ENCODE measurements at regions not wholly inside any gene's neighbourhood (a gene's known extent, or its start where the extent isn't known, plus 50 kb on each side); places are given as distances from the start of the nearest gene placed in this dataset.

- no peak for DNase-seq
Measured at GRCh38 chr6:142683714-142684141, 261.2 kb downstream of the HIVEP2 start.

- DNase-seq: no peak
Measured at GRCh38 chr6:142684371-142684770, 260.6 kb downstream of the HIVEP2 start.

DNA sequence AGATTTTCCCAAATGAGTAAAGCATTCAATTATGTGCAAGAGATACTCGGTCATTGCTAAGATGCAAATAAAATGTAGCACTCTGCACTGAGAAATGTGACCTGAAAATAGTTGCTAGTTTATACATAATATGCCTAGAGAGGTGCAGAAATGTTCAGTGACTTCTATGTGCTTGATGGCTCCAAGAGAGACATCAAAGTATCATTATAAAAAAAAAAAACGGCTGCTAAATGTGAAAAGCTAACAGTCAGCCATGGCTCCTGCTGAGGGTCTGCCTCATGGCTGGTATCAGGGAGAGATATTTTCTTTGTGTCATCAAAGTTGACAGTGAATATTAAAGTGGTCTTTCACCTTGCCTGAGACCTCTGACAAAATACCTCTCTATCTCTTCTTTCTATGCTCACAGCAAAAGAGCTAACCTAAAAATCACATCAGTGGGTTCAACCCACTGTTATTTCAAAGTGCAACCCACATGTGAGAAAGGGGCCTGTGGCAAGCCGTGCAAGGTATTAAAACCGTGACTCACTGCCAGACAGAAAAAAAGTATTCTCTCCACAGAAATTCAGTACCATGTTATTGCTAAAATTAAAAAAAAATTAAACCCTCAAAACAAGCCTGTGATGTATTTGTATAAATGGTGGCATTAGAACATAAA lies 259.0 kb downstream of the HIVEP2 start:
- no peak for DNase-seq

GRCh38 chr6:142686507-142686887 lies 258.5 kb downstream of the HIVEP2 start:
- DNase-seq: no peak

GRCh38 chr6:142692942-142693341 lies 252.0 kb downstream of the HIVEP2 start:
- peak; percentile 74 to 81 for DNase-seq

GRCh38 chr6:142693441-142693840 lies 251.5 kb downstream of the HIVEP2 start:
- DNase-seq: no peak

DNA sequence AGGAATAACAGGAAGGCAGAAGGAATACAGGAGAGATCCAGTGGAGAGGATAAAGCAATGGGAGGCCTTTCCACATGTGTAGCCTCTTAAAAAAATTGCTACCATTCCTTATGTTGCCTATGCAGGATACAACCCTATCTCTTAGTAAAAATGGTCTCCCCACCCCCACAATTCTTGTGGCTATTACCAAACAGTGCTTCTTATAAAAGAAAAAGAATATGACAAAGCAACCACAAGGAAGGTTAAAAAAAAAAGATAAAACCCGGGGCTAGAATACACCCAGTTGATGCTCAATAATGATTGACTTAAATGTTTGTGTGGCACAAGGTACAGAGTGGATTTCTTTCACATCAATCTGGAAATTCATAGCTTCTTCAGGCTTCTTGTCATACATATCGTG lies 250.9 kb downstream of the HIVEP2 start:
- DNase-seq: no peak

DNA sequence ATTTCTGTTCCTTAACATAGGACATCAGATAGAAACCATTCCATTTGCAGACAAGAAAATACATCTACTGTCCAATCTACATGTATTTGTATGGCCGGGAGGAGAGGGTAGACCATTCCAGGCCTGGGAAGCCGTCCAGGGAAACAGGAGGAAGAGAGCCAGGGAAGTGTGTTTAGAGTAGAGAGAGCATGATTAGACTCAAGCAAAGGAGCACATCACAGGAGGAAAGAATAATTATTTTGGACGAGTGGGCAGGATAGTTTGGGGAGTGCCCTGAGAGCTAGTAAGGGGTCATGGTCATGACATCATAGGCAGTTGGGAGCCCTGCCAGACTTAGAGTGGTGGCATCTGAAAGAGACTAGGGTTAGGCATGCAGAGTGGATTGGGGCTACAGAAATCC lies 250.0 kb downstream of the HIVEP2 start:
- no peak for DNase-seq

GRCh38 chr6:142696123-142697000 lies 248.6 kb downstream of the HIVEP2 start:
- DNase-seq: no peak

- DNase-seq: no peak
Measured at GRCh38 chr6:142697001-142697335, 248.0 kb downstream of the HIVEP2 start.

DNA sequence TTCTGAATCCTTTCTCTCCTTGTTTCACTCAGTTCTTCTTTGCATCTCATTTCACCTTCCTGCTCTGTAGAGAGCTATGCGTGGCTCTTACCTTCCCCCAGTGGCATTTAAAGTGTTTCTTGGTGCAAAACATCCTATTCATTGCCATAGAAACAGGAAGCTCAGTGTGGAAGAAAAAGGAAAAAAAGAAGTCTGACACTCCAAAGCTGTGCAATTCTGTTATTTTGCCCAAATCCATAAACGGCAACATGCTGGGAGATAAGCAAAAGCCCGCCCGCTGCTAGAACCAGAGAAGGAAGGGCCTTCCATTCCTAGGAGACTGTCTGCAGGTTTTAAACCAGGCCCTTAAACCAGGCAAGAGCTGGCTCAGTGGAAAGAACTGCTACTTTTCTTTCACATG lies 247.1 kb downstream of the HIVEP2 start:
- no peak for DNase-seq

- DNase-seq: no peak
Measured at GRCh38 chr6:142698751-142699150, 246.2 kb downstream of the HIVEP2 start.

- DNase-seq: no peak
Measured at GRCh38 chr6:142699391-142699790, 245.6 kb downstream of the HIVEP2 start.

DNA sequence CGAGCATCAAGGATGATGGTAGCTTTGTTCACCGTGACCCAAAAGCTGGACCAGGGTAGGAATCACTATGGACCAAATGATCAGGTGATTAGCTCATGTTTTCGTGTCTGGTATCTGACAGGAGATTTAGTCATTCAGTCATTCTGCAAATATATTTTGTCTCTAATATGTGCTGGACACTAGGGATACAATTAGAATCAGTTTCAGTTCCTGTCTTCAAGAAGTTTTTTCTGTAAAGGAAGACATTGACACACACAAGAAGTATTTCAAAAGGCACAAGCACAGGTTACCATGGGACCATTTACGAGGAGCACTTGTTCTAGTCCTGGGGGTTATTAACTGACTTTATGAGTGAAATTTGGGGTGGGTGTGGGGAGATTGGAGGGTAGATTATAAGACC lies 244.9 kb downstream of the HIVEP2 start:
- DNase-seq: no peak

DNA sequence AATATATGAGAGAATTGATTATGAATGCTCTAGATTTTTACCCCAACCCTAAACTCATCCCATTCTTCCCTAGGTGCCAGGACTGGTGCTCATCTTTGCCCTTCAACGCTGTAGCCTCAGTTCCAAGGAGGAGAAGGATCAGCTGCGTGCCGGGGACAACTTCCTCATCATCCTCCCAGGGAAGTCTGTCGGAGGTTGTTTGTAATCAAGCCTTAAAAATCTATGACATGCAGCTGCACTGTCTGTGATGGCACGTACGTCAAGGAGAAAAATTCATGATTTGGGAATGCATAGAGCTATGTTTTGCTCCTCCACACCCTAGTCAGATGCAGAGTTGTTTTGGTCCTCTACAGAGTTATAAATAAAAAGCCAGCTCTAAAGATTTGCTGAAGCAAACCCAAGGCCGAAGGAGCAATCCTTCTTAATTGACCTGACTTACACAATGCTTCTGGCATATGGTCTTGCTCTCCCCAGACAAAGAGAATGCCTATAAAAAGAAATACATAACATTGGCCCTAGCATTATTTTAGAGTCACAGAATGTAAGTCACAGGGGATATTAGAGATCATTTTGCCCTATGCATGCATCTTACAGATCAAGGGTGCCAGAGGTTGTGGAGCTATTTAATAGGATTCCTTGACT lies 244.2 kb downstream of the HIVEP2 start:
- no peak for DNase-seq

Measured in activated T-cell treated with anti-CD3 and anti-CD28 coated beads, Interleukin-2, amount 50 U/mL, for 48 hours (primary cell).